GM18498 (cell line): ENCODE measurements at regions not wholly inside any gene's neighbourhood (a gene's known extent, or its start where the extent isn't known, plus 50 kb on each side); places are given as distances from the start of the nearest gene placed in this dataset.

Experiments used
- ATAC-seq: cut with Tn5 transposase; IDR thresholded peaks from one replicate; pipeline ENCODE4 v1.9.1; 2021; ENCODE audit warnings: mild to moderate bottlenecking, moderate library complexity; ENCODE audit not compliant: unreplicated experiment

DNA sequence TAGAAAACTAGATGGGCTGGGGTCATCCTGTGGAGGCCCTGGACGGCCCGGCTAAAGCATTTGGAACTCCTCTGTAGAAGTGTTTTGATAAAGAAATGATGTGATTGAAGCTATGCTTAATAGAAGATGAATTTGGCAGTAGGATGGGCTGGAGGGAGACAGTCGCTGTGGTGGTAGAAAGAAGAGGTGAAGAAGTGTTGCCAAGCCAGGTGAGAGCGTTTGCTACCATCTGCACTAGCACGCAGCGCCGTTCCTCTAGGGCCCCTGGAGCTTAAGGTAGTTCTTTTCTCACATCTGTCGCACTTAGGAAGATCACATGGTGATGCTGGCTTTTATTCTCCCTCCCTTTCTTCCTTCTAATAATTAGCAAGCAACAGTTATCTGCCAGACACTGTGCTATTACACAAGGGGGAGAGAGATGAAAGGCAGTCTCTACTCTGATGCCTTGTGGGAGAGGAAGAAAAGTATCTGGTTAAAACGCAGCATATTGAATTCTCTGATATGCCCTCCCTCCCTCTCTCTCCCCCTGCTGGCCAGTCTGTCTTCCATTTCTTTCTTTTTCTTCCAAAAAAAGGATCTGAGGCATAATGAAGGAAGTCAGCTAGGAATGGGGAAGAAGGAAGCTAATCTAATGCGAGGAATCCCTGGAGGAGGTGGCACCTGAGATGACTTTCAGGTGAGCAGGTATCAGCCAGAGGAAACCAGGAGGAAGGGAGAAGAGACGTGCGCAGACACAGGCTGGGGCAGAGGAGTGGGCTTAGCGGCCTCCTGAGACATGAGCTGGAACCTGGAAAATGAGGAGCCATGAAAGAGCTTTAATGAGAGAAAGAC is 162.3 kb upstream of the KLF14 start:
- ATAC-seq = no peak

- ATAC-seq = peak; percentile 44
These were observed 163.0 kb upstream of the KLF14 start for GRCh38 chr7:130896898-130897514.

DNA sequence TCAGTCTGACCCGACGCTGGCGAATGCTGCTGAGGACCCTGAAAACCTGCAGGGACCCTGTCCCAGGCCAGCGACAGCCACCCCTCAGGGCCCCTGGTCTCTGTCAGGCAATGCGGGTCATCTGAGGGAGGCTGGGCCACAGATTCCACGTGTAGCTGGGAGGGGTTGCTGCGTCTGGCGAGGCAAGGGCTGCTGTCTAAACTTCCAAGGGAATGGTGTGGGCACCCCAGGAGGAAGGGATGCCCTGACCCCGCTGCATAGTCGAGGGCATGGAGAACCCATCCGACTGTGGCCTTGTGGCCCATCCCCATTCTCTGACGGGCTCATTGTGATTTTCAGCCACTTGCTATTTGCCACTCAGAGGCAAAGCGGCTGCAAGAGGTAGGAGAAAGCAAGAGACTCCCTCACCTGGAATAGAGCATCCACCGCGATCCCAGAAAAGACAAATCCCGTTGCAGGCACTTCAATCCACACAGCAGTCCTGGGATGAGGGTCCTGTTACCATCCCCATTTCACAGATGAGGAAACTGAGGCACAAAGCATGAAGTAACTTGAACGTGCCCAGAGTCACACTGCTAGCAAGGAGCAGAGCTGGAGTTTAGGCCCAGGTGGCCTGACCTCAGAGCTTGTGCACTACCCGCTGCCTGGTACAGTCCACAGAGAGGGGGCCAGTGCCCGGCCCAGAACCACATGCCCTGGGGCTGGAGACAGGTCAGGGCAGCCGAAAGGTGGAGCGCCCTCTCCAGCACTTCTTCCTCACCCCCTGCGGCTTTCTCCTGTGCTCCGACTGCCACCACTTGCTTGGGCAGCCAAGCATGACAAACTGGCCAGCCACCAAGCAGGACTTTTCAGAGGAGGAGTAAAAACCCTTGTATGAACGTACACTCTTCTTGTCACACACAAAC is 163.8 kb upstream of the KLF14 start:
- ATAC-seq = no peak

- ATAC-seq = no peak
These were observed 165.1 kb upstream of the KLF14 start for GRCh38 chr7:130899071-130899560.

DNA sequence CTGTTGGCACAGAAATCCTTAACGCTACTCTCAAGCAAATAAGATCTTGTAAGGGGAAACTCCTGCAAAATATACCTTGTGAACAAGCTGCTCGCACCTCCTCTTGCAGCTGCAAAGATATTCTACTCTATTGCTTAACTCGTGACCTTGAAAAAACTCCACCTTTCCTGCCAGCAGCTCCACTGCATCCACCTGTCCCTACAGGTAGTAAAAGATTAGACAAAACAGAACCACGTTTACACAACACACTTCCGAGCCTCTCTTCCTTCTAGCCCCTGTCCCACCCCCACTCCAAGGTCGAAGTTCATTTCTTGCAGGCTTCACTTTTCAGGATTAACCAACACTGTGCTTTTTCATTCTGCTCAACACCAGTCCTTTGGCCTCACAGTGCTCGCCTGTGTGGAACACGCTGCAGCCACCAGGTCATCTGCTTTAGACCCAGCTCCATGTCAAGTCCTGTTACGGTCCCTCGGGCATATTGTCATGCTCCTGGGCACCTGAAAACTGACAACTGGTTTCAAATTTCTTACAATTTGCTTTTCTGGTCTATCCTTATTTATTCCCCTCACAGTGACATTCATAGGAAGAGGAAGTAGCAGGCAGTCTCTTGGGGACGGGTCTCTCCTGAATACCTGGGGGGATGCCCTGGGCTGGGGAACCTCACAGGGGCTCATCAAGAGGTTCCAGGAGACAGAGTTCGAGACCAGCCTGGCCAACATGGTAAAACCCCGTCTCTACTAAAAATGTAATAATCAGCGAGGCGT is 165.8 kb upstream of the KLF14 start:
- no peak for ATAC-seq

- no peak for ATAC-seq
These were observed 166.6 kb upstream of the KLF14 start for GRCh38 chr7:130900471-130901076.

- ATAC-seq = no peak
These were observed 167.3 kb upstream of the KLF14 start for GRCh38 chr7:130901209-130901783.

- no peak for ATAC-seq
These were observed 168.8 kb upstream of the KLF14 start for GRCh38 chr7:130902755-130903357.

GRCh38 chr7:130903358-130903974 is 169.5 kb upstream of the KLF14 start:
- ATAC-seq = no peak

- ATAC-seq = no peak
These were observed 170.2 kb upstream of the KLF14 start for GRCh38 chr7:130904031-130904757.

DNA sequence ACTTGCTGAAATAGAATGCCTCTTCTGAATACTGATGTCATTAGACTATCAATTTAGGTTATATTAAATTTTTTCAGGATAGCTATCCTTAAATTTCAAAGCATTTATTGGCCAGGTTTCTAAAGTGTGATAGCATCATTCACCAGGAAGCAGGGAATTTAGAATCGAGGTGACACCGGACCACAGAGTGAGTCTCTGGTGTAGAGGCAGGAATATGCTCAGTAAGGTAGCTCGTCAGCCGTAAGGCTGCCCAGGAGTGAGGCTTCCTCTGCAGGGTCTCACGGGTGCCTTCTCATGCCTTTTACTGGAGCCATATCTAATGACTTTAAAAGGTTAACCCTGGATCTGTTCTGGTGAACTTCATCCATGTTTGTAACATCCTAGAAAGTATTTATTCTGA is 170.8 kb upstream of the KLF14 start:
- no peak for ATAC-seq

DNA sequence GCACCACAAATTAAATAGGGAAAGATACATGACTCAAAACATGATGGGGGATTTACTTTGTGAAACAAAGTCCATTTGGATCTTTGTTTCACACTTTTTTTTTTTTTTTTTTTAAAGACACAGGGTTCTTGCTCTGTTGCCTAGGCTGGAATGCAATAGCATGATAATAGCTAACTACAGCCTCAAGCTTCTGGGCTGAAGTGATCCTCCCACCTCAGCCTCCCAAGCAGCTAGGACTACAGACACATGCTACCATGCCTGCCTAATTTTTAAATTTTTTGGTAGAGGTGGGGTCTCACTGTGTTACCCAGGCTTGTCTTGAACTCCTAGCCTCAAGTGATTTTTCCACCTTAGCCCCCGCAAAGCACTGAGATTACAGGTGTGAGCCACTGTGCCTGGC is 172.6 kb upstream of the KLF14 start:
- no peak for ATAC-seq

DNA sequence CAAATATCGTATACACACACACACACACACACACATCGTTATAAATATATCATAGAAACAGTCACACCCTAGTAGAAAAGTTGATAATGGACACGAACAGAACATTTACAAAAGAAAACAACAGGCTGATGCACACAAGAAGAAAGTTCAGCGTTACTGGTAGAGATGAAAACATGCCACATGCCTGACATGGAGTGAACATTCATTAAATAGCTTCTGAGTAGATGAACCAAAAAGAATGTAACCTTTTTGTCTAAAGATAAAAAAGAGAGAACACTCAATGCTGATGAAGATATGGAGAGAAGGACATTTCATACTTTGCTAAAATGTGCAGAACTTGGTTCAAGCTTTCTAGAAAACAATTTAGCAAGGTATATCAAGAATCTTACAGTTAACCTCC is 173.4 kb upstream of the KLF14 start:
- ATAC-seq = no peak

DNA sequence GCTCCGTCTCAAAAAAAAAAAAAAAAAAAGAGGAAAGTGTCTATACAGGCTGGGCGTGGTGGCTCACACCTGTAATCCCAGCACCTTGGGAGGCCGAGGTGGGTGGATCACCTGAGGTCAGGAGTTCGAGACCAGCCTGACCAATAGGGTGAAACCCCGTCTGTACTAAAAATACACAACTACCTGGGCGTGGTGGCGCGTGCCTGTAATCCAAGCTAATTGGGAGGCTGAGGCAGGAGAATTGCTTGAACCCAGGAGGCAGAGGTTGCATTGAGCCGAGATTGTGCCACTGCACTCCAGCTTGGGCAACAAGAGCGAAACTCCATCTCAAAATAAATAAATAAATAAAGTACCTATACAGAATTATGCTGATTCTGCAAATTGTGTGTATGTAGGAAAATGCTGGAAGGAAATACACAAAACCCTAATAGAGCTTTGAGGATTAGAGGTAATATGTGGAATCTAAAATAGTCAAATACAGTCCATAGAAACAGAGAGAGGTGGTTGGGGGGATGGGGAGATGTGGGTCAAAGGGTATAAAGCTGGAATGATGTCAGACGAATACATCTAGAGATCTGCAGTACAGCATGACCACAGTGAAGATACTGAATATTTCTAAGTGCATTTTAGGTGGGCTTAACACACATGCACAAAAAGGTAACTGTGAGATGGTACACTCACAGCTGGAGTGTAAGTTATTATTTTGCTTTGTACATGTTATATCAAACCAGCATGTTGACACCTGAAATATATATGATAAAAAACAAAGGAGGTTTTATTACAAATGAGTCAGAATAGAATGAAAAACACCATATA is 174.5 kb upstream of the KLF14 start:
- ATAC-seq = no peak

- no peak for ATAC-seq
These were observed 175.3 kb upstream of the KLF14 start for GRCh38 chr7:130909161-130909836.

DNA sequence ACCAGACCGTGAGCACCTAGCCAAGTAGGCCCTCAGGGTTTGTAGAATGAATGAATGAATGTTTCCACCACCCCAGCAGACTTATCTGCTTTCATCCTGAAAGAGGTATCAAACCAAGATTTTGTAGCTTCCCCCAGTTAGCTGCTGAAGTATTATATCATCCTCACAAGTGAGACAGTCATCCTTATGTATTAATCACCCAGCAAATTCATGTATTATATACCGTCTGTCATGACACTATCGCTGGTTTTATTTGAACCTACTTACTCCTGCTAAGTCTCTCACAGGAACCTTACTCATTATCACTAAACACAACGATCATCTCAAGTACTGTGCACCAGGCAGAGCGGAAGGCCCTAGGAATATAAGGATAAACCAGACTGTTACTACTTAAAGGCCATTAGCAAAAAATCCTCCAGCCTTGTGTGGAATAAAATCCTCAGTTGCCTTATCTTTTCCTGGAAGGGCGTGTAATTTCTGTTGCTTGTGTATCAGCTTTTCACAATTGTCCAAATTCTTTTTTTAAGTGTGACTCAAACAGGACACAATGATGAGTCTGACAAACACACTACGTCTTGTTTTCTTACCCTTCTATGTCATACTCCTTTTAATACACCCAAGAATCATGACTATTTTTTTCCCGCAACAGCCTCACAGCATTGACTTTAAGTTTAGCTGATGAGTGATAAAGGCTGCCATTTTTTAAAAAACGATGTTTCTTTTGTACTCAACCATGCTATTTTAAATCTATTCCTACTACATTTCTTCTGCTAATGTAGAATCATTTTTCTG is 176.1 kb upstream of the KLF14 start:
- ATAC-seq = no peak
